GM13977 (cell line): ENCODE measurements at regions not wholly inside any gene's neighbourhood (a gene's known extent, or its start where the extent isn't known, plus 50 kb on each side); places are given as distances from the start of the nearest gene placed in this dataset.

Experiments used
- DNase-seq: peaks from one replicate; pipeline ENCODE4 v3.0.0; 2012; ENCODE audit warnings: low spot score
- CTCF ChIP-seq: IDR thresholded peaks from 2 replicates; pipeline ENCODE4 v1.5.1; 2012; ENCODE audit warnings: mild to moderate bottlenecking, control low read depth; ENCODE audit not compliant: insufficient read depth; ENCODE audit errors: extremely low read depth, missing control alignments
- in situ Hi-C: fragments of 300-500 bp; cut with MboI; formaldehyde crosslinking; loops from one replicate; pipeline ENCODE4 v1.12.0; 2022; ENCODE audit warnings: low sequenced_read_pairs, low pct_unique_long_range_greater_than_20kb, mixed read lengths, inconsistent platforms; ENCODE audit not compliant: unreplicated experiment

- in situ Hi-C loops: loop anchor here (10.0 kb wide), 1 partner anchor 90 kb away; the partner anchor contains the start of gene AKIRIN2
- no peak for DNase-seq
- TF ChIP-seq CTCF: no peak
These were observed 93.2 kb upstream of the AKIRIN2 start for GRCh38 chr6:87794922-87795885.

GRCh38 chr6:87793315-87793714 lies 91.3 kb upstream of the AKIRIN2 start:
- in situ Hi-C loops: loop anchor here (10.0 kb wide), 1 partner anchor 89 kb away; the partner anchor contains the start of gene AKIRIN2
- no peak for TF ChIP-seq CTCF
- DNase-seq: no peak

GRCh38 chr6:87791982-87792381 lies 89.9 kb upstream of the AKIRIN2 start:
- DNase-seq: no peak
- TF ChIP-seq CTCF: no peak
- in situ Hi-C loops: loop anchor here (10.0 kb wide), 1 partner anchor 87 kb away; the partner anchor contains the start of gene AKIRIN2

GRCh38 chr6:87791485-87791884 lies 89.5 kb upstream of the AKIRIN2 start:
- TF ChIP-seq CTCF: no peak
- no peak for DNase-seq
- in situ Hi-C loops: loop anchor here (10.0 kb wide), 1 partner anchor 87 kb away; the partner anchor contains the start of gene AKIRIN2

- in situ Hi-C loops: loop anchor here (10.0 kb wide), 1 partner anchor 86 kb away; the partner anchor contains the start of gene AKIRIN2
- TF ChIP-seq CTCF: no peak
- DNase-seq: no peak
These were observed 89.0 kb upstream of the AKIRIN2 start for GRCh38 chr6:87791029-87791428.

- in situ Hi-C loops: loop anchor here (10.0 kb wide), 1 partner anchor 85 kb away; the partner anchor contains the start of gene AKIRIN2
- TF ChIP-seq CTCF: no peak
- no peak for DNase-seq
These were observed 87.9 kb upstream of the AKIRIN2 start for GRCh38 chr6:87789900-87790290.
